Loucy (cell line): ENCODE measurements at regions not wholly inside any gene's neighbourhood (a gene's known extent, or its start where the extent isn't known, plus 50 kb on each side); places are given as distances from the start of the nearest gene placed in this dataset.

ENCODE experiments used
- CTCF ChIP-seq: fragments of 200-600 bp; sonication (generic); conservative IDR thresholded peaks from 2 replicates; pipeline ENCODE4 v1.5.1; 2014; ENCODE audit warnings: mild to moderate bottlenecking, antibody characterized with exemption, low read length
- EZH2phosphoT487 ChIP-seq: fragments of 200-600 bp; IDR thresholded peaks from 2 replicates; pipeline ENCODE4 v1.6.1; 2018; ENCODE audit warnings: antibody characterized with exemption, mild to moderate bottlenecking, moderate library complexity, borderline replicate concordance

GRCh38 chr17:77843896-77844295 is 114.6 kb upstream of the TNRC6C start:
- TF ChIP-seq CTCF (no peak), EZH2phosphoT487 (no peak)
